Glutamatergic neuron (in vitro differentiated cells): ENCODE measurements at regions not wholly inside any gene's neighbourhood (a gene's known extent, or its start where the extent isn't known, plus 50 kb on each side); places are given as distances from the start of the nearest gene placed in this dataset.

ENCODE experiments used
- DNase-seq: peaks from one replicate; pipeline ENCODE4 v3.0.0; 2022
- H3K27ac Mint-ChIP-seq: one replicate; pipeline ENCODE4 v1.8.0; 2020; ENCODE audit warnings: mild to moderate bottlenecking, mixed read lengths, inconsistent platforms; ENCODE audit not compliant: unreplicated experiment
- H3K27me3 Mint-ChIP-seq: one replicate; pipeline ENCODE4 v1.8.0; 2020; ENCODE audit warnings: mild to moderate bottlenecking, moderate library complexity, mixed read lengths, inconsistent platforms; ENCODE audit not compliant: unreplicated experiment
- H3K36me3 Mint-ChIP-seq: one replicate; pipeline ENCODE4 v1.8.0; 2020; ENCODE audit warnings: mild to moderate bottlenecking, mixed read lengths, inconsistent platforms; ENCODE audit not compliant: unreplicated experiment
- H3K4me1 Mint-ChIP-seq: one replicate; pipeline ENCODE4 v1.8.0; 2020; ENCODE audit warnings: mild to moderate bottlenecking, low read depth, mixed read lengths, inconsistent platforms; ENCODE audit not compliant: unreplicated experiment
- H3K4me3 Mint-ChIP-seq: one replicate; pipeline ENCODE4 v1.8.0; 2020; ENCODE audit warnings: mild to moderate bottlenecking, mixed read lengths, inconsistent platforms; ENCODE audit not compliant: unreplicated experiment
- H3K9me3 Mint-ChIP-seq: one replicate; pipeline ENCODE4 v1.8.0; 2020; ENCODE audit warnings: mild to moderate bottlenecking, moderate library complexity, mixed read lengths, inconsistent platforms; ENCODE audit not compliant: unreplicated experiment
- CTCF ChIP-seq: fragments of 200-600 bp; sonication (generic); IDR thresholded peaks from one replicate; pipeline ENCODE4 v1.5.0; 2021; ENCODE audit not compliant: partially characterized antibody, unreplicated experiment

GRCh38 chr9:107650995-107651394 lies 161.4 kb upstream of the KLF4 start:
- no peaks in the 10 kb centered on the region for H3K27me3 Mint-ChIP-seq
- no peaks in the 10 kb centered on the region for H3K36me3 Mint-ChIP-seq
- H3K9me3 Mint-ChIP-seq, result peaks cover 1% of the 10 kb centered on the region
- TF ChIP-seq CTCF, result no peak
- no peak overlapping the region for H3K27ac Mint-ChIP-seq
- no peak for DNase-seq
- H3K4me3 Mint-ChIP-seq, result no peak overlapping the region
- H3K4me1 Mint-ChIP-seq, result no peaks in the 10 kb centered on the region

DNA sequence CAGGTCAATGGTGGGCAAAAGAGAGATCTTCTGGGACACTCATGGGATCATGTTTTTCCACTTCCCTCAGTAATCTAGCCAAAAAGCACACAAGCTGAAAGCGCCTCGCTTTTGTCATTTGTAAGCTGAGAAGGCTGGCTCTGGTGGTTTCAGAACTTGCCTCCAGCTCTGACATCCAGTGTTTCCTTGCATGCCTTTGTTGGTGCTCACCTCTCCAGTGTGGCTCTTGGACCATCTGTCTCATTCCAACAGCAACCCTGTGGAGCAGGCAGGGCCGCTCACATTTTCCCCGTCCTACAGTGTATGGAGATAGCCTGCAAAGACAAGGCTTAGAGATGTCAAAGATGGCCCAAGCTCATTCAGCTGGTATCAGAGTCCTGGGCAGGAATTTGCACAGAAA lies 160.8 kb upstream of the KLF4 start:
- no peak overlapping the region for H3K4me3 Mint-ChIP-seq
- no peak overlapping the region for H3K27ac Mint-ChIP-seq
- no peak for TF ChIP-seq CTCF
- no peaks in the 10 kb centered on the region for H3K4me1 Mint-ChIP-seq
- DNase-seq, result no peak
- H3K36me3 Mint-ChIP-seq, result no peaks in the 10 kb centered on the region
- no peaks in the 10 kb centered on the region for H3K27me3 Mint-ChIP-seq
- peaks cover 1% of the 10 kb centered on the region for H3K9me3 Mint-ChIP-seq

DNA sequence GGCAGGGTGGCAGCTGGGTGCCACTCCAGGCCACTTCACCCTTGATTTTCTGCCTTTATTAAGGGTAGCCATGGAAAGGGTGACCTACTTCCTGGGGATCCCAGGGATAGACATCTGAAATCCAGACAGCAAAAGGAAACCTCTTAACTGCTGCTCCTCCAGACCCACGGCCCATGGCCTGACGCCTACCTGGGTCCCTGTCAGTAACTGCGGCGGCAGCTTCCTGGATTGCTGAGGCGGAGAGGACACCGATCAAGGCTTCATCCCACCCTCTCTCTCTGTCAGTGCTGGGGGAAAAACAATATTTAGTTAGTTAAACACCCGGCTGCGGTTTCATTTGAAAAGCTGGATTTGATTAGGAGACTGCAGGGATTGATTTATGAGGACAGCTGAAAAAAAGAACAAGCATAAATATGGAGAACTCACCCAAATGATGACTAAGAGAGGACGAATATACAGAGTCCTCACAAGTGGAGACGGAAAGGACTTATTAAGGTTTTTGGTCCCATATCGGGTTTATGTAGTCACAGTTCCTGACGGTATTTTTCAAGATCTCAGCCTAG lies 158.7 kb upstream of the KLF4 start:
- H3K9me3 Mint-ChIP-seq, result peaks cover 4% of the 10 kb centered on the region
- H3K27me3 Mint-ChIP-seq, result no peaks in the 10 kb centered on the region
- H3K27ac Mint-ChIP-seq, result no peak overlapping the region
- no peaks in the 10 kb centered on the region for H3K36me3 Mint-ChIP-seq
- no peak overlapping the region for H3K4me3 Mint-ChIP-seq
- no peaks in the 10 kb centered on the region for H3K4me1 Mint-ChIP-seq
- no peak for TF ChIP-seq CTCF
- DNase-seq, result no peak

DNA sequence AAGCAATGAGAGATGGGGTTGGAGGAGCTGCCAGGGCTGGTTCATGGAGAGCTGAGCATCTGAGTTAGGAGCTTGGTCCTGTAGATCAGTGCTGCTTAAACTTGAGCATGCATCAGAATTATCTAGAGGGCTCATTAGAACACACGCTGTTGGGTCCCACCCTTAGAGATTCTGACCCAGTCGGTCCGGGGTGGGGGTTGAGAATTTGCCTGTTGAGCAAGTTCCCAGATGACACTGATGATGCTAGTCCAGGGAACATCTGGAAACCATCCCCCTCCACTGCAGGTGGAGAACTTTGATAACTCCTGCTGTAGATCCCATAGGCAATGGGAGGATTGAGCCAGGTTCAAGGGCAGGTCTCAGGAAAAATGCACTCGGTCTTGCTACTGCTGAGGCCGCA lies 158.0 kb upstream of the KLF4 start:
- no peaks in the 10 kb centered on the region for H3K4me1 Mint-ChIP-seq
- H3K4me3 Mint-ChIP-seq, result no peak overlapping the region
- peaks cover 4% of the 10 kb centered on the region for H3K9me3 Mint-ChIP-seq
- DNase-seq, result no peak
- H3K36me3 Mint-ChIP-seq, result no peaks in the 10 kb centered on the region
- no peak for TF ChIP-seq CTCF
- no peaks in the 10 kb centered on the region for H3K27me3 Mint-ChIP-seq
- no peak overlapping the region for H3K27ac Mint-ChIP-seq

- Mint-ChIP-seq H3K4me3 (no peak overlapping the region), H3K36me3 (no peaks in the 10 kb centered on the region), H3K4me1 (no peaks in the 10 kb centered on the region), H3K27ac (no peak overlapping the region), H3K9me3 (peaks cover 4% of the 10 kb centered on the region), H3K27me3 (no peaks in the 10 kb centered on the region)
- no peak for DNase-seq
- no peak for TF ChIP-seq CTCF
Measured at GRCh38 chr9:107647141-107647540, 157.6 kb upstream of the KLF4 start.
